Forelimb muscle (tissue), 1 donor: ENCODE measurements at regions not wholly inside any gene's neighbourhood (a gene's known extent, or its start where the extent isn't known, plus 50 kb on each side); places are given as distances from the start of the nearest gene placed in this dataset.

Source experiments
- DNase-seq: peaks from one replicate; pipeline ENCODE4 v3.0.0-alpha.2; 2013; ENCODE audit warnings: low read depth

GRCh38 chr22:49116021-49116420 lies 711.7 kb downstream of the BRD1 start:
- DNase-seq = no peak

GRCh38 chr22:49115197-49115596 lies 712.5 kb downstream of the BRD1 start:
- DNase-seq = no peak

GRCh38 chr22:49113758-49114157 lies 713.9 kb downstream of the BRD1 start:
- DNase-seq = no peak

- DNase-seq = no peak
Observed at GRCh38 chr22:49112661-49113626, 714.7 kb downstream of the BRD1 start.

GRCh38 chr22:49112176-49112575 lies 715.5 kb downstream of the BRD1 start:
- no peak for DNase-seq

- DNase-seq = no peak
Observed at GRCh38 chr22:49111085-49111484, 716.6 kb downstream of the BRD1 start.

GRCh38 chr22:49108636-49109315 lies 718.9 kb downstream of the BRD1 start:
- DNase-seq = no peak

- DNase-seq = no peak
Observed at GRCh38 chr22:49107961-49108530, 719.6 kb downstream of the BRD1 start.

GRCh38 chr22:49107561-49107960 lies 720.1 kb downstream of the BRD1 start:
- no peak for DNase-seq

GRCh38 chr22:49106842-49107152 lies 720.9 kb downstream of the BRD1 start:
- no peak for DNase-seq

- no peak for DNase-seq
Observed at GRCh38 chr22:49106096-49106841, 721.4 kb downstream of the BRD1 start.

GRCh38 chr22:49104434-49104833 lies 723.2 kb downstream of the BRD1 start:
- DNase-seq = no peak

- no peak for DNase-seq
Observed at GRCh38 chr22:49103314-49104059, 724.2 kb downstream of the BRD1 start.

- DNase-seq = no peak
Observed at GRCh38 chr22:49102367-49102766, 725.3 kb downstream of the BRD1 start.

GRCh38 chr22:49101873-49102272 lies 725.8 kb downstream of the BRD1 start:
- DNase-seq = no peak

GRCh38 chr22:49101225-49101624 lies 726.4 kb downstream of the BRD1 start:
- no peak for DNase-seq

GRCh38 chr22:49100773-49101172 lies 726.9 kb downstream of the BRD1 start:
- DNase-seq = no peak

- no peak for DNase-seq
Observed at GRCh38 chr22:49100316-49100715, 727.4 kb downstream of the BRD1 start.

- no peak for DNase-seq
Observed at GRCh38 chr22:49099496-49100124, 728.1 kb downstream of the BRD1 start.

- no peak for DNase-seq
Observed at GRCh38 chr22:49099089-49099488, 728.6 kb downstream of the BRD1 start.

GRCh38 chr22:49097966-49098365 lies 729.7 kb downstream of the BRD1 start:
- no peak for DNase-seq
